Loucy (cell line): ENCODE measurements at regions not wholly inside any gene's neighbourhood (a gene's known extent, or its start where the extent isn't known, plus 50 kb on each side); places are given as distances from the start of the nearest gene placed in this dataset.

Experiments
- H2AFZ ChIP-seq: fragments of 200-600 bp; sonication (generic); 2 replicates; pipeline ENCODE4 v1.6.0; 2016; ENCODE audit warnings: antibody characterized with exemption, mild to moderate bottlenecking, low read length, moderate library complexity
- H3F3A ChIP-seq: fragments of 200-600 bp; 2 replicates; pipeline ENCODE4 v1.6.0; 2016; ENCODE audit warnings: antibody characterized with exemption, low read depth, mild to moderate bottlenecking
- H3K27me3 ChIP-seq: fragments of 200-600 bp; sonication (generic); 2 replicates; pipeline ENCODE4 v1.6.1; 2014; ENCODE audit warnings: low read length, mild to moderate bottlenecking; ENCODE audit not compliant: insufficient read depth, poor library complexity, severe bottlenecking
- H3K36me3 ChIP-seq: fragments of 200-600 bp; sonication (generic); 2 replicates; pipeline ENCODE4 v1.6.1; 2016; ENCODE audit warnings: low read length; ENCODE audit not compliant: insufficient read depth
- H3K4me1 ChIP-seq: fragments of 200-600 bp; sonication (generic); 2 replicates; pipeline ENCODE4 v1.5.1; 2014; ENCODE audit warnings: low read length, mild to moderate bottlenecking; ENCODE audit not compliant: insufficient read depth, poor library complexity, severe bottlenecking
- H3K4me2 ChIP-seq: fragments of 200-600 bp; sonication (generic); 2 replicates; pipeline ENCODE4 v1.6.0; 2014; ENCODE audit warnings: antibody characterized with exemption, low read length, low read depth, mild to moderate bottlenecking; ENCODE audit not compliant: poor library complexity, severe bottlenecking
- H3K4me3 ChIP-seq: fragments of 200-600 bp; sonication (generic); 2 replicates; pipeline ENCODE4 v1.5.1; 2014; ENCODE audit warnings: low read length, mild to moderate bottlenecking, mixed read lengths; ENCODE audit not compliant: poor library complexity, severe bottlenecking
- H3K79me2 ChIP-seq: fragments of 200-600 bp; sonication (generic); 2 replicates; pipeline ENCODE4 v1.6.1; 2014; ENCODE audit warnings: low read length; ENCODE audit not compliant: insufficient read depth
- H3K9ac ChIP-seq: fragments of 200-600 bp; sonication (generic); 2 replicates; pipeline ENCODE4 v1.6.0; 2014; ENCODE audit warnings: mild to moderate bottlenecking, low read depth, low read length, moderate library complexity; ENCODE audit not compliant: poor library complexity, severe bottlenecking
- H3K9me2 ChIP-seq: fragments of 200-600 bp; sonication (generic); replicated peaks from 2 replicates; pipeline ENCODE4 v1.6.1; 2016; ENCODE audit warnings: low read depth, low read length, mixed read lengths
- H3K9me3 ChIP-seq: fragments of 200-600 bp; sonication (generic); 2 replicates; pipeline ENCODE4 v1.6.1; 2014; ENCODE audit warnings: mild to moderate bottlenecking, antibody characterized with exemption, low read length, low read depth; ENCODE audit not compliant: insufficient read depth
- H4K20me1 ChIP-seq: fragments of 200-600 bp; sonication (generic); 2 replicates; pipeline ENCODE4 v1.6.0; 2014; ENCODE audit warnings: antibody characterized with exemption, low read length, mild to moderate bottlenecking; ENCODE audit not compliant: insufficient read depth, poor library complexity, severe bottlenecking
- CTCF ChIP-seq: fragments of 200-600 bp; sonication (generic); conservative IDR thresholded peaks from 2 replicates; pipeline ENCODE4 v1.5.1; 2014; ENCODE audit warnings: mild to moderate bottlenecking, antibody characterized with exemption, low read length
- EZH2phosphoT487 ChIP-seq: fragments of 200-600 bp; IDR thresholded peaks from 2 replicates; pipeline ENCODE4 v1.6.1; 2018; ENCODE audit warnings: antibody characterized with exemption, mild to moderate bottlenecking, moderate library complexity, borderline replicate concordance

- Histone ChIP-seq H3K4me3 (no peak overlapping the region), H3K9me3 (peaks cover 15% of the 10 kb centered on the region; the same call in 1 of the 2 replicates), H3K9me2 (no peaks in the 10 kb centered on the region), H3K27me3 (no peaks in the 10 kb centered on the region), H3K9ac (no peak overlapping the region), H3K79me2 (no peaks in the 10 kb centered on the region), H3K36me3 (no peaks in the 10 kb centered on the region), H3K4me2 (no peak overlapping the region), H4K20me1 (no peaks in the 10 kb centered on the region), H3K4me1 (no peaks in the 10 kb centered on the region), H3F3A (no peaks in the 10 kb centered on the region), H2AFZ (no peak overlapping the region)
- no peak for TF ChIP-seq CTCF
Measured at GRCh38 chr11:70868341-70868885, 384.0 kb downstream of the SHANK2 start.

GRCh38 chr11:70869054-70869453 lies 383.3 kb downstream of the SHANK2 start:
- Histone ChIP-seq H3K9ac (no peak overlapping the region), H3K9me3 (peaks cover 13% of the 10 kb centered on the region; the same call in 1 of the 2 replicates), H3K27me3 (no peaks in the 10 kb centered on the region), H3K4me3 (no peak overlapping the region), H2AFZ (no peak overlapping the region), H3K36me3 (no peaks in the 10 kb centered on the region), H3K4me2 (no peak overlapping the region), H4K20me1 (no peaks in the 10 kb centered on the region), H3F3A (no peaks in the 10 kb centered on the region), H3K79me2 (no peaks in the 10 kb centered on the region), H3K9me2 (no peaks in the 10 kb centered on the region), H3K4me1 (no peaks in the 10 kb centered on the region)
- TF ChIP-seq EZH2phosphoT487, result no peak

GRCh38 chr11:70871881-70872280 lies 380.5 kb downstream of the SHANK2 start:
- TF ChIP-seq EZH2phosphoT487 (no peak), CTCF (no peak)
- Histone ChIP-seq H3K4me3 (no peak overlapping the region), H3K4me1 (no peaks in the 10 kb centered on the region), H3K9me2 (no peaks in the 10 kb centered on the region), H2AFZ (no peak overlapping the region), H3K9me3 (peaks cover 17% of the 10 kb centered on the region; the same call in 1 of the 2 replicates), H3K4me2 (no peak overlapping the region), H3K36me3 (no peaks in the 10 kb centered on the region), H4K20me1 (no peaks in the 10 kb centered on the region), H3F3A (no peaks in the 10 kb centered on the region), H3K27me3 (no peaks in the 10 kb centered on the region), H3K79me2 (no peaks in the 10 kb centered on the region), H3K9ac (no peak overlapping the region)

GRCh38 chr11:70872299-70872698 lies 380.1 kb downstream of the SHANK2 start:
- Histone ChIP-seq H3K4me1 (no peaks in the 10 kb centered on the region), H3K9me2 (no peaks in the 10 kb centered on the region), H3K4me2 (no peak overlapping the region), H3K9ac (no peak overlapping the region), H3K27me3 (no peaks in the 10 kb centered on the region), H3K9me3 (peaks cover 17% of the 10 kb centered on the region; the same call in 1 of the 2 replicates), H3K79me2 (no peaks in the 10 kb centered on the region), H2AFZ (no peak overlapping the region), H3K4me3 (no peak overlapping the region), H3F3A (no peaks in the 10 kb centered on the region), H4K20me1 (no peaks in the 10 kb centered on the region), H3K36me3 (no peaks in the 10 kb centered on the region)
- TF ChIP-seq CTCF (no peak), EZH2phosphoT487 (no peak)
